RWPE2 (cell line): ENCODE measurements at regions not wholly inside any gene's neighbourhood (a gene's known extent, or its start where the extent isn't known, plus 50 kb on each side); places are given as distances from the start of the nearest gene placed in this dataset.

Source experiments
- ATAC-seq: fragments of 200-7000 bp; cut with Tn5 transposase; 3 replicates; pipeline ENCODE4 v1.9.1; 2021; ENCODE audit warnings: low read depth
- DNase-seq: peaks from one replicate; pipeline ENCODE4 v3.0.0-alpha.2; 2020; ENCODE audit warnings: low spot score
- H3K27ac ChIP-seq: fragments of 450-650 bp; 2 replicates; pipeline ENCODE4 v1.5.1; 2017; ENCODE audit warnings: mild to moderate bottlenecking; ENCODE audit not compliant: poor library complexity, severe bottlenecking
- H3K27me3 ChIP-seq: fragments of 250-450 bp; sonication (Bioruptor Pico); 2 replicates; pipeline ENCODE4 v1.5.1; 2021; ENCODE audit warnings: mild to moderate bottlenecking, moderate library complexity; ENCODE audit not compliant: insufficient read depth, poor library complexity, severe bottlenecking
- H3K36me3 ChIP-seq: fragments of 250-450 bp; sonication (Bioruptor Pico); 2 replicates; pipeline ENCODE4 v1.5.1; 2020; ENCODE audit warnings: low read depth, mild to moderate bottlenecking, moderate library complexity
- H3K4me1 ChIP-seq: fragments of 250-450 bp; sonication (Bioruptor Pico); 2 replicates; pipeline ENCODE4 v1.5.1; 2021; ENCODE audit warnings: mild to moderate bottlenecking, moderate library complexity; ENCODE audit not compliant: insufficient read depth, poor library complexity, severe bottlenecking
- H3K4me3 ChIP-seq: fragments of 250-450 bp; sonication (Bioruptor Pico); 2 replicates; pipeline ENCODE4 v1.5.1; 2021; ENCODE audit warnings: mild to moderate bottlenecking, moderate library complexity; ENCODE audit not compliant: severe bottlenecking
- H3K9me3 ChIP-seq: fragments of 250-450 bp; sonication (Bioruptor Pico); 2 replicates; pipeline ENCODE4 v1.5.1; 2021; ENCODE audit warnings: mild to moderate bottlenecking, moderate library complexity; ENCODE audit not compliant: severe bottlenecking
- CTCF ChIP-seq: fragments of 450-650 bp; IDR thresholded peaks from one replicate; pipeline ENCODE4 v1.5.1; 2017; ENCODE audit warnings: mild to moderate bottlenecking, moderate library complexity; ENCODE audit not compliant: poor library complexity, severe bottlenecking

DNA sequence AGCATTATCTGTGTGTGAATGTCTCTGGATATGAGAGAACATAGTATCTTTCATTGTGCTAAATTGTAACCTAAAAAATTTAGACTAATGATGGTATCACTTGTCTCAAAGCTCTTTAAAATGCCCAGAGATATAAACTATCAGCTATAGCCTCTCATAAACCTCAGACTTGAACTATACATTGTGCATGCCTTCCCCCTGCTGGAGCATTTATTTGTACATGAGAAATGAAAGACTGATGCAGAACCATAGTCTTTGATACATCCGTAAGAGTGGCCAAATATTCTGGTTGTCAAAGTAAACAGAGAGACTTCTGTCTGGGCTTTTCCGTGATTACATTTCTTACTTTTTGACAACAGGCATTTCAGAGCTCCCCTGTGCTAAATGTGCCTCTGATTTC, 71.9 kb upstream of the CCDC68 start:
- DNase-seq (no peak), ATAC-seq (no peak)
- Histone ChIP-seq H3K36me3 (no peaks in the 10 kb centered on the region), H3K4me1 (no peaks in the 10 kb centered on the region), H3K4me3 (no peak overlapping the region), H3K27me3 (no peaks in the 10 kb centered on the region), H3K27ac (no peak overlapping the region), H3K9me3 (no peaks in the 10 kb centered on the region)
- peak; percentile 21 for TF ChIP-seq CTCF

DNA sequence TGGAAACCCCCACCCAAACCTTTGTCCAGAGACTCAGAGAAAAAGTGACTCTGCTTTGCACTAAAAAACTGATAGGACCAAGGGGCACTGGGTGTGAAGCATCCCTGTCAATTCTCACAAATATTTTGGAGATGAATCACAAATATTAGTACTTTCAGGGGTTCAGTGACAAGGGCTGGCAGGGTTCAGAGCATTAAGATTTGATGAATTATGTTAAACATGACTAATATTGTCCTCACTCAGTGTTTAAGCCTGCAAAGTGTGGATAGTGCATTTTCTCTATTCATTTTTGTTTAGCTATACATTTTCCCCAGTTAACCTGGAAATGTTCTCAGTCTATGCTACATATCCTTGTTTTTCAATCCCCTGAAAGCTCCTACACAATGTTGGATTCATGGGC, 65.3 kb upstream of the CCDC68 start:
- TF ChIP-seq CTCF, result no peak
- DNase-seq (no peak), ATAC-seq (peak; percentile 63; the same call in 2 of the 3 replicates)
- no peak overlapping the region for H3K4me3 ChIP-seq
- peaks cover 8% of the 10 kb centered on the region for H3K4me1 ChIP-seq
- no peaks in the 10 kb centered on the region for H3K27me3 ChIP-seq
- H3K9me3 ChIP-seq, result no peaks in the 10 kb centered on the region
- H3K27ac ChIP-seq, result peak overlapping the region; percentile 11
- H3K36me3 ChIP-seq, result no peaks in the 10 kb centered on the region

DNA sequence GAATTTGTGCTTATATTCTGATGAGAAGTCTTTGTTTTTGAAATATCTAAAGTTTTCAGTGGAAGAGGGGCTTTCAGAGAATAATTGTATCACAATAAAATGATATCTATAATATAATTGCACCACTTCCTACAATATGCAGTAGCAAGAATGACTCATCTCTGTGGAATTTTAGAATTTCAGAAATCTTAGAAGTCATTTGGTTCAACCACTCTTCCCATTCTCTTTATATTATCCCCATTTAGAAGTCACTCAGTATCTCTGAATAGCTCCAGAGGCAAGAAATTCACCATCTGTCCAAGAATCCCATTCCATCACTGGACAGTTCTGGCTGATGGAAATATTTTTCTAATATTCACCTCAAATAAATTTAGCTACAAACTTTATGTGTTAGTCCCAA, 59.3 kb upstream of the CCDC68 start:
- no peaks in the 10 kb centered on the region for H3K27me3 ChIP-seq
- H3K9me3 ChIP-seq, result no peaks in the 10 kb centered on the region
- TF ChIP-seq CTCF, result no peak
- H3K36me3 ChIP-seq, result no peaks in the 10 kb centered on the region
- no peak overlapping the region for H3K4me3 ChIP-seq
- ATAC-seq (peak; percentile 75; the same call in 2 of the 3 replicates), DNase-seq (no peak)
- H3K27ac ChIP-seq, result no peak overlapping the region
- H3K4me1 ChIP-seq, result no peaks in the 10 kb centered on the region

- Histone ChIP-seq H3K4me3 (no peak overlapping the region), H3K4me1 (no peaks in the 10 kb centered on the region), H3K9me3 (no peaks in the 10 kb centered on the region), H3K27ac (no peak overlapping the region), H3K36me3 (no peaks in the 10 kb centered on the region), H3K27me3 (no peaks in the 10 kb centered on the region)
- TF ChIP-seq CTCF, result no peak
- no peak for DNase-seq
- ATAC-seq, result no peak
Observed at GRCh38 chr18:55014095-55014494, 54.8 kb upstream of the CCDC68 start.

- H3K27ac ChIP-seq, result no peak overlapping the region
- DNase-seq (no peak), ATAC-seq (no peak)
- H3K4me1 ChIP-seq, result no peaks in the 10 kb centered on the region
- H3K4me3 ChIP-seq, result no peak overlapping the region
- TF ChIP-seq CTCF, result no peak
- H3K27me3 ChIP-seq, result no peaks in the 10 kb centered on the region
- H3K9me3 ChIP-seq, result no peaks in the 10 kb centered on the region
- no peaks in the 10 kb centered on the region for H3K36me3 ChIP-seq
Observed at GRCh38 chr18:55013685-55014084, 54.4 kb upstream of the CCDC68 start.
